Motor neuron (in vitro differentiated cells): ENCODE measurements at regions not wholly inside any gene's neighbourhood (a gene's known extent, or its start where the extent isn't known, plus 50 kb on each side); places are given as distances from the start of the nearest gene placed in this dataset.

ENCODE experiments used
- ATAC-seq, 8 experiments: fragments of 200-7000 bp; cut with Tn5 transposase; replicated peaks in 6 of 8; 2 replicates each; pipeline ENCODE4 v1.8.0; 2021; ENCODE audit warnings: mild to moderate bottlenecking in 8 of 8, moderate library complexity in 8 of 8
- H3K27ac ChIP-seq, 2 donors: fragments of 250-450 bp; sonication (Bioruptor Pico); 2 replicates each; pipeline ENCODE4 v1.9.0; 2021; ENCODE audit warnings: antibody characterized with exemption in 2 of 2, mild to moderate bottlenecking in 2 of 2, moderate library complexity in 1 of 2
- H3K4me1 ChIP-seq, 2 donors: fragments of 250-450 bp; sonication (Bioruptor Pico); replicated peaks in 1 of 2; 2 replicates each; pipeline ENCODE4 v1.6.1; 2021; ENCODE audit warnings: antibody characterized with exemption in 2 of 2, mild to moderate bottlenecking in 2 of 2, moderate library complexity in 1 of 2
- H3K4me3 ChIP-seq, 5 donors: fragments of 250-450 bp; sonication (Bioruptor Pico); 2 replicates each; pipeline ENCODE4 v1.9.0; 2021; ENCODE audit warnings: antibody characterized with exemption in 5 of 5, mild to moderate bottlenecking in 5 of 5, moderate library complexity in 4 of 5
- whole genome bisulfite sequencing, 10 experiments: fragments of 450-650 bp; shearing (Covaris generic); methylation state at CpG; one replicate each; pipeline ENCODE4 v1.0.0; 2022; 5-methylcytosine and 5-hydroxymethylcytosine counted together
- in situ Hi-C, 9 experiments: fragments of 400-800 bp; cut with MboI; loops; one replicate each; pipeline ENCODE4 v1.15.0; 2021; ENCODE audit warnings: low sequenced_read_pairs in 9 of 9, low pct_unique_long_range_greater_than_20kb in 2 of 9; ENCODE audit not compliant: unreplicated experiment in 9 of 9

DNA sequence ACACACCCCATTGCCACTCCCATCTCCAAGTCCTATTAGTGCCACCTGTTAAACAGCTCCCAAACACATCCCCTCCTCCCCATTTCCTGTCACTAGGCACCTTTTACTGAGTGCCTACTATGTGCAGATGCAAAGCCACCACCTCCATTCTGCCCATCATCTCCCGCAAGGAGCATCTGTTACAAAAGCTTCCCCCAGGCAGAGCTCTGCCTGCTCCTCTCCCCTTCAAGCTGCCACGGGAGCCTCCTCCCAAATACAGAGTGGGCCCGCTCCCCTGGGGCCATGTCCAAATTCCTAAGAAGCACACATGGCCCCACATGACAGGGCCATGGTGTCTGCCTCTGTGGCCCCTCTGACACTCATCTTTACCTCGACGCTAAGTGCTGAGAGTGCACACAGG lies 149.7 kb downstream of the OAT start:
- Histone ChIP-seq H3K4me1 (peaks cover 13 to 15% of the 10 kb centered on the region in 2 donors), H3K4me3 (no peak overlapping the region), H3K27ac (no peak overlapping the region)
- in situ Hi-C loops: loop anchor here in 1 of 9 experiments (25.0 kb wide), 1 partner anchor 118 kb away; no protein-coding TSS in a partner anchor
- ATAC-seq: no peak
- WGBS, 10 experiments: 0 to 93% (median 61%) methylated on average over 1 to 3 of the region's 5 CpGs; no CpG with 5 or more reads in 4 of the 10 experiments

- no peak for ATAC-seq
- in situ Hi-C loops: loop anchor here in 1 of 9 experiments (25.0 kb wide), 1 partner anchor 119 kb away; no protein-coding TSS in a partner anchor
- peaks cover 13 to 15% of the 10 kb centered on the region in 2 donors for H3K4me1 ChIP-seq
- WGBS, 10 experiments: 8 to 100% (median 68%) methylated on average over 1 to 3 of the region's 6 CpGs; no CpG with 5 or more reads in 6 of the 10 experiments
- H3K27ac ChIP-seq: no peak overlapping the region
- H3K4me3 ChIP-seq: no peak overlapping the region
Observed at GRCh38 chr10:124267911-124268549, 150.7 kb downstream of the OAT start.

GRCh38 chr10:124267231-124267885 lies 151.4 kb downstream of the OAT start:
- no peak overlapping the region for H3K27ac ChIP-seq
- peak in 4 of 8 experiments; percentile 2 to 55 (median 40) for ATAC-seq
- H3K4me1 ChIP-seq: peaks cover 13 to 16% of the 10 kb centered on the region in 2 donors
- 0 to 84% (median 50%) methylated on average over 1 to 7 of the region's 9 CpGs; no CpG with 5 or more reads in 3 of the 10 experiments for WGBS, 10 experiments
- in situ Hi-C loops: loop anchor here in 1 of 9 experiments (25.0 kb wide), 1 partner anchor 120 kb away; no protein-coding TSS in a partner anchor
- H3K4me3 ChIP-seq: no peak overlapping the region

- 40 to 100% (median 95%) methylated on average over 1 to 6 of the region's 15 CpGs; no CpG with 5 or more reads in 4 of the 10 experiments for WGBS, 10 experiments
- in situ Hi-C loops: loop anchor here in 1 of 9 experiments (25.0 kb wide), 1 partner anchor 121 kb away; no protein-coding TSS in a partner anchor
- Histone ChIP-seq H3K27ac (no peak overlapping the region), H3K4me3 (no peak overlapping the region), H3K4me1 (peaks cover 13 to 21% of the 10 kb centered on the region in 2 donors)
- no peak for ATAC-seq
Observed at GRCh38 chr10:124266468-124267230, 152.1 kb downstream of the OAT start.

DNA sequence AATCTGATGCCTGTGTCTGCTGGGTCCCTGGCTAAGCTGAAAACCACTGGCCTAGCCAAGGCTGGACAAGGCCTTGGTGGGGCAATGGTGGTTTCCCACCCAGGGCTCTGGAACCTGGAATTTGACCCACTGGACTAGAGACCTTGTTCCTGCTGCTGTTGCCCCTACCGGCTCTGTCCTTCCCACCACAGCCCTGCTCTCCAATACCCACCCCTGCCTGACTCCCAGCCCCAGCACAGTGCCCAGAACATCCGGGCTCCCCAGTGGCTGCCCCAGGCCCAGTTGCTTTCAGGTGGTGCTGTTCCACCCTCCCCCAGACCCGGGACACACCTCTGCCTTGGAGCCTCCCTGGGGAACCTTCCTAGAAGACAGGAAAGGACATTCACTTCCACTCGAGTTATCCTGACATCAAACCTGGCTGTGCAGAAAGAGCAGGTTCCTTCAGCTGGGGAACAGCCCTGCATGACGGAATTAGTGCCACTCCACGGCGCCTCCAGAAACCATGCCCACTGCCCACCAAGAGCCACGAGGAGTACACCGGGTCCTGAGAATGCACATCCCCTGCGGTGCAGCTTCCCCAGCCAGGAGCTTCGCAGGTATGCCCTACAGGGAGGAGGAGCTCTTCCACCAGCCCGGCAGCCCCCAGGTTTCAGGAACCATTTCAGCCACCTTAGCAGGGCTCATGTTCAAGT lies 152.8 kb downstream of the OAT start:
- no peak overlapping the region for H3K27ac ChIP-seq
- ATAC-seq: no peak
- no peak overlapping the region for H3K4me3 ChIP-seq
- 50 to 100% (median 84%) methylated on average over 1 to 3 of the region's 12 CpGs; no CpG with 5 or more reads in 5 of the 10 experiments for WGBS, 10 experiments
- in situ Hi-C loops: loop anchor here in 1 of 9 experiments (25.0 kb wide), 1 partner anchor 121 kb away; no protein-coding TSS in a partner anchor
- H3K4me1 ChIP-seq: peaks cover 8 to 16% of the 10 kb centered on the region in 2 donors

GRCh38 chr10:124265391-124265745 lies 153.4 kb downstream of the OAT start:
- no peak for ATAC-seq
- Histone ChIP-seq H3K27ac (no peak overlapping the region), H3K4me1 (peaks cover 2 to 10% of the 10 kb centered on the region in 2 donors), H3K4me3 (no peak overlapping the region)
- in situ Hi-C loops: loop anchor here in 1 of 9 experiments (25.0 kb wide), 1 partner anchor 122 kb away; no protein-coding TSS in a partner anchor
- 40% methylated on average over 1 of the region's 1 CpG; no CpG with 5 or more reads in 9 of the 10 experiments for WGBS, 10 experiments

GRCh38 chr10:124264711-124265390 lies 153.9 kb downstream of the OAT start:
- Histone ChIP-seq H3K27ac (no peak overlapping the region), H3K4me3 (no peak overlapping the region), H3K4me1 (peaks cover 0 to 9% of the 10 kb centered on the region in 2 donors)
- WGBS, 10 experiments: 17 to 94% (median 46%) methylated on average over 1 to 6 of the region's 17 CpGs; no CpG with 5 or more reads in 4 of the 10 experiments
- in situ Hi-C loops: loop anchor here in 1 of 9 experiments (25.0 kb wide), 1 partner anchor 122 kb away; no protein-coding TSS in a partner anchor
- no peak for ATAC-seq

DNA sequence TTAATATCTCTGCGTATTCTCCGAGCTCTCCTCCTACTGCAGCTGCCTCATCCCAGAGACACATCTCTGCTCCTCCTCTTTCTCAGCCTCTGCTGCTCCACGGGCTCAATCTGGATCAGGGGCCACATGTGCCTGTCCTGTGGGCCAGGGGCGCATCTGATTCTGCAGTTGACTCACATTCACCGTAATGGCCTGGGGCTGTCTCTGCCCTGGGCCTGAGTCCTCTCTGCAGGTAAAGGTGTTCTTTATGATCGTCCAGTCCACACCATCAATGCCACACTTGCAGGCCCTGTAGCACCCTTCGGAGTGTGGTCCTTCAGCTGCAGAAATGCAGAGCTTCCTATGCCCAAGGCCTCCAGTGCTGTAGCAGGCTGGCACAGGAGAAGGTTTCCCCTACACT lies 154.5 kb downstream of the OAT start:
- no peak for ATAC-seq
- H3K27ac ChIP-seq: no peak overlapping the region
- 8 to 100% (median 80%) methylated on average over 1 to 3 of the region's 7 CpGs; no CpG with 5 or more reads in 5 of the 10 experiments for WGBS, 10 experiments
- in situ Hi-C loops: loop anchor here in 1 of 9 experiments (25.0 kb wide), 1 partner anchor 123 kb away; no protein-coding TSS in a partner anchor
- H3K4me3 ChIP-seq: no peak overlapping the region
- peaks cover 0 to 9% of the 10 kb centered on the region in 2 donors for H3K4me1 ChIP-seq

DNA sequence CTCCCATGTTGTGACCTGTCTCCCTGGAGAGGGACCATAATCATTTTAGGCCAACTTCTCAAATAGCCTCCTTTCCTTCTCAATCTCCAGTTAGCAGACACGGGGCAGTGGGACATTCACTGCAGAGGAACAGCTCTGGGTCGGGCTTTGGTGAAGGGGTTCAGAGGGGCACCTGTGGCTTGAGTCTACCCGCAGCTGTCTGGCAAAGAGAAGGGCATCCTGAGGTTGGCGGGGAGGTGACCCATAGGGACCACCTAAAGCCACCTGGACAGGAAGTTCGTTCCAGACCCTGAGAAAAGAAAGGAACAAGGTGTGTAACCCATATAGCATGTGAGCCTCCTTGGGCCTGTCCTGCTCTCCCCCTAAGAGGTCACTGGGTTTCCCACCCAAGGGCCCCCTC lies 155.0 kb downstream of the OAT start:
- H3K4me1 ChIP-seq: peaks cover 0 to 9% of the 10 kb centered on the region in 2 donors
- H3K4me3 ChIP-seq: no peak overlapping the region
- in situ Hi-C loops: loop anchor here in 1 of 9 experiments (25.0 kb wide), 1 partner anchor 124 kb away; no protein-coding TSS in a partner anchor
- ATAC-seq: no peak
- H3K27ac ChIP-seq: no peak overlapping the region
- 40 to 100% (median 60%) methylated on average over 1 to 5 of the region's 5 CpGs; no CpG with 5 or more reads in 3 of the 10 experiments for WGBS, 10 experiments

DNA sequence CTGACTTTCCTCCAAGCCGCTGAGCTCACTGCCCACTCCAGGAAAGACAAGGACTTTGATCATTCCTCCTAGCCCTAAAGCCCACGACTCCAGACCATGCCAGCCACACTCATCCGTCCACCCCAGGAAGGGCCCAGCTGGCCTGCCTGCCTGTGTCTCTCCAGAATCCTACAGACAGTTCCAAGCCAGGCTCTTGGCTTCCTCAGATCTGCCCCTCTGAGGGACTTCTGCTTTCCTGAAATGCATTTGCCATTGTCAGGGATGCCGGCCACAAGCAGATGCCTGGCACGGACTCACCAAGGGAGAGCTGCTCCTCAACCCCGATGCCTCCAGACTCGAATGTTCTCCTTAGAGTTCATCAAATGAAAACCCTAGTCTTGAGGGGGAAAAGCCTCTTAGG lies 155.8 kb downstream of the OAT start:
- H3K4me3 ChIP-seq: no peak overlapping the region
- H3K4me1 ChIP-seq: peaks cover 0 to 10% of the 10 kb centered on the region in 2 donors
- no peak overlapping the region for H3K27ac ChIP-seq
- in situ Hi-C loops: loop anchor here in 1 of 9 experiments (25.0 kb wide), 1 partner anchor 124 kb away; no protein-coding TSS in a partner anchor
- WGBS, 10 experiments: 4 to 90% (median 87%) methylated on average over 1 to 7 of the region's 7 CpGs; no CpG with 5 or more reads in 5 of the 10 experiments
- ATAC-seq: no peak

- H3K4me3 ChIP-seq: no peak overlapping the region
- ATAC-seq: peak in 5 of 8 experiments; percentile 80 to 94 (median 90)
- H3K4me1 ChIP-seq: peaks cover 0 to 16% of the 10 kb centered on the region in 2 donors
- in situ Hi-C loops: loop anchor here in 1 of 9 experiments (25.0 kb wide), 1 partner anchor 125 kb away; no protein-coding TSS in a partner anchor
- no peak overlapping the region for H3K27ac ChIP-seq
- 10 to 100% (median 60%) methylated on average over 1 to 4 of the region's 11 CpGs; no CpG with 5 or more reads in 3 of the 10 experiments for WGBS, 10 experiments
Observed at GRCh38 chr10:124262234-124262865, 156.4 kb downstream of the OAT start.
